DND-41 (cell line): ENCODE measurements at regions not wholly inside any gene's neighbourhood (a gene's known extent, or its start where the extent isn't known, plus 50 kb on each side); places are given as distances from the start of the nearest gene placed in this dataset.
"Not testable (repeated sequence)": the region's sequence is repeated elsewhere in the genome, so short reads cannot be mapped to it uniquely, and the experiment has no call there.

Experiments
- ATAC-seq: fragments of 200-7000 bp; cut with Tn5 transposase; 3 replicates; pipeline ENCODE4 v1.9.1; 2021; ENCODE audit warnings: low read depth; ENCODE audit not compliant: insufficient read depth
- DNase-seq: peaks from one replicate; pipeline ENCODE4 v3.0.0-alpha.2; 2020
- H2AFZ ChIP-seq: 2 replicates; pipeline ENCODE4 v1.6.0; 2012; ENCODE audit warnings: low read depth, low read length
- H3K27ac ChIP-seq: 2 replicates; pipeline ENCODE4 v1.5.1; 2012; ENCODE audit warnings: low read length, inconsistent platforms
- H3K27me3 ChIP-seq: fragments of 200-600 bp; sonication (generic); 2 replicates; pipeline ENCODE4 v1.6.0; 2012; ENCODE audit warnings: low read length, mild to moderate bottlenecking, inconsistent platforms; ENCODE audit not compliant: insufficient read depth, poor library complexity
- H3K36me3 ChIP-seq: 2 replicates; pipeline ENCODE4 v1.5.1; 2012; ENCODE audit warnings: low read length, inconsistent platforms; ENCODE audit not compliant: insufficient read depth
- H3K4me1 ChIP-seq: 2 replicates; pipeline ENCODE4 v1.5.1; 2012; ENCODE audit warnings: mild to moderate bottlenecking, low read length; ENCODE audit not compliant: insufficient read depth
- H3K4me2 ChIP-seq: 2 replicates; pipeline ENCODE4 v1.6.0; 2012; ENCODE audit warnings: mild to moderate bottlenecking, moderate library complexity, low read length, inconsistent platforms; ENCODE audit not compliant: insufficient read depth
- H3K4me3 ChIP-seq, 2 experiments: fragments of 200-600 bp in 1 of 2; shearing (Covaris generic) in 1 of 2; 2 replicates each; pipeline ENCODE4 v1.5.1; 2012 to 2016; ENCODE audit warnings: inconsistent platforms in 2 of 2, low read length in 2 of 2, mild to moderate bottlenecking in 2 of 2, low read depth in 1 of 2, moderate library complexity in 1 of 2
- H3K79me2 ChIP-seq: 2 replicates; pipeline ENCODE4 v1.6.0; 2012; ENCODE audit warnings: low read length, inconsistent platforms; ENCODE audit not compliant: insufficient read depth
- H3K9ac ChIP-seq: 2 replicates; pipeline ENCODE4 v1.6.0; 2012; ENCODE audit warnings: low read depth, mild to moderate bottlenecking, inconsistent platforms, low read length, moderate library complexity
- H3K9me3 ChIP-seq: 2 replicates; pipeline ENCODE4 v1.5.1; 2012; ENCODE audit warnings: low read length, moderate library complexity, mild to moderate bottlenecking, inconsistent platforms; ENCODE audit not compliant: insufficient read depth, severe bottlenecking
- H4K20me1 ChIP-seq: 2 replicates; pipeline ENCODE4 v1.6.0; 2012; ENCODE audit warnings: low read length; ENCODE audit not compliant: insufficient read depth
- EZH2 ChIP-seq: IDR thresholded peaks from 3 replicates; pipeline ENCODE4 v1.6.1; 2012; ENCODE audit warnings: borderline replicate concordance, low read depth, mild to moderate bottlenecking, moderate library complexity, low read length, inconsistent platforms; ENCODE audit not compliant: severe bottlenecking
- TF ChIP-seq, protein P1 (sequence below): IDR thresholded peaks from 2 replicates; pipeline ENCODE4 v1.5.1; 2012; ENCODE audit warnings: borderline replicate concordance, low read length, moderate library complexity, mild to moderate bottlenecking; ENCODE audit not compliant: poor library complexity, severe bottlenecking; ENCODE audit errors: extremely low read depth

DNA sequence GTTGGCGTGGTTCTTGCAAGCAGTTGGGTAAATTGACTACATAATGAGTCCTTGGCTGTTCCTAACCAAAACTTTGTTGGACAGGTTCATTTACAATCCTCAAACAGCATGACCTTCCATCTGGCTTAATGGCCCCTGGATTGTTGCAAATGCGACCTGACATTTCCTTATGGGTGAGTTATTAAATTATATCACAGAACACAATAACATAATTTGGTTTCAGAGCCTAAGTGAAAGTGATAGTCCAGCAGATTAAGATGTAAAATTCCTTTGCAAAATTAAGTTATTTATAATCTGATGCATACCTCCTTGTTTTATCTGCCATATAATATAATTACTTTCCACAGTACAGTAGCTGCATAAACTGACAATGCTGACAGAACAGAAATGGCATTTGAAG lies 224.4 kb downstream of the TUSC1 start:
- no peak overlapping the region for H2AFZ ChIP-seq
- DNase-seq (no peak), ATAC-seq (no peak)
- no peak overlapping the region for H3K4me2 ChIP-seq
- H3K9ac ChIP-seq = no peak overlapping the region
- no peaks in the 10 kb centered on the region for H3K27me3 ChIP-seq
- H3K4me3 ChIP-seq = no peak overlapping the region
- H3K9me3 ChIP-seq = no peaks in the 10 kb centered on the region
- TF ChIP-seq, protein P1, sequence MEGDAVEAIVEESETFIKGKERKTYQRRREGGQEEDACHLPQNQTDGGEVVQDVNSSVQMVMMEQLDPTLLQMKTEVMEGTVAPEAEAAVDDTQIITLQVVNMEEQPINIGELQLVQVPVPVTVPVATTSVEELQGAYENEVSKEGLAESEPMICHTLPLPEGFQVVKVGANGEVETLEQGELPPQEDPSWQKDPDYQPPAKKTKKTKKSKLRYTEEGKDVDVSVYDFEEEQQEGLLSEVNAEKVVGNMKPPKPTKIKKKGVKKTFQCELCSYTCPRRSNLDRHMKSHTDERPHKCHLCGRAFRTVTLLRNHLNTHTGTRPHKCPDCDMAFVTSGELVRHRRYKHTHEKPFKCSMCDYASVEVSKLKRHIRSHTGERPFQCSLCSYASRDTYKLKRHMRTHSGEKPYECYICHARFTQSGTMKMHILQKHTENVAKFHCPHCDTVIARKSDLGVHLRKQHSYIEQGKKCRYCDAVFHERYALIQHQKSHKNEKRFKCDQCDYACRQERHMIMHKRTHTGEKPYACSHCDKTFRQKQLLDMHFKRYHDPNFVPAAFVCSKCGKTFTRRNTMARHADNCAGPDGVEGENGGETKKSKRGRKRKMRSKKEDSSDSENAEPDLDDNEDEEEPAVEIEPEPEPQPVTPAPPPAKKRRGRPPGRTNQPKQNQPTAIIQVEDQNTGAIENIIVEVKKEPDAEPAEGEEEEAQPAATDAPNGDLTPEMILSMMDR = no peak
- no peaks in the 10 kb centered on the region for H3K4me1 ChIP-seq
- H4K20me1 ChIP-seq = no peaks in the 10 kb centered on the region
- no peak overlapping the region for H3K27ac ChIP-seq
- H3K36me3 ChIP-seq = no peaks in the 10 kb centered on the region
- no peaks in the 10 kb centered on the region for H3K79me2 ChIP-seq

DNA sequence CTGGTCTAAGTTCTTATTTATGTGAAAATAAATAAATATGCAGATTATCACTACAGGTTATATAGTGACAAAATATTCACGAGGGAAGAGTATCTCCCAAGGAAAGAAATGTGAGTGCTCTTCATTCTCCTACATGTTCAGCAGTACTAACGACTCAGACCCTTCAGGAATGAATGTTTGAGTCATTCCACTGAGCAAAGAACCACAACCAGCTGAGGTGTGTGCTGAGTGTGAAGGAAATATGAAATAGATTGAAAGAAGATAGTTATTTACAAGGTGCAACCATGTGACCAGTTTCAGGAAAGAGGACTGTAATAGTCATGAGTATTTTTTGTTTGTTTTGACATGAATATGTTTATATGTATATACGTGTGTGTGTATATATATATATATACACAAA lies 228.7 kb downstream of the TUSC1 start:
- Histone ChIP-seq H3K79me2 (no peaks in the 10 kb centered on the region), H3K4me1 (no peaks in the 10 kb centered on the region), H3K4me3 (no peak overlapping the region), H3K9me3 (no peaks in the 10 kb centered on the region), H3K9ac (no peak overlapping the region), H3K4me2 (no peak overlapping the region), H3K27ac (no peak overlapping the region), H2AFZ (no peak overlapping the region), H3K36me3 (no peaks in the 10 kb centered on the region), H3K27me3 (no peaks in the 10 kb centered on the region), H4K20me1 (no peaks in the 10 kb centered on the region)
- no peak for DNase-seq
- ATAC-seq = no peak
- TF ChIP-seq, protein P1 = no peak
- no peak for TF ChIP-seq EZH2

DNA sequence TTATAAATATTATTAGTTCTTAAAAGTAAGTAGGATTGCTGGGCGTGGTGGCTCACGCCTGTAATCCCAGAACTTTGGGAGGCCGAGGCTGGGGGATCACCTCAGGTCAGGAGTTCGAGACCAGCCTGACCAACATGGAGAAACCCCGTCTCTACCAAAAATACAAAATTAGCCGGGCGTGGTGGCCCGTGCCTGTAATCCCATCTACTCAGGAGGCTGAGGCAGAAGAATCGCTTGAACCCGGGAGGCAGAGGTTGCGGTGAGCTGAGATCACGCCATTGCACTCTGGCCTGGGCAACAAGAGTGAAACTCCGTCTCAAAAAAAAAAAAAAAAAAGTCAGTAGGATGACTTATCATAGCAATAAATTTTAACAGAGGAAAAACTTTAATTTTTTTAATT lies 232.5 kb downstream of the TUSC1 start:
- not testable (repeated sequence) for H3K4me3 ChIP-seq, H3K4me2 ChIP-seq, H3K4me1 ChIP-seq, H3K27ac ChIP-seq, H3K9me3 ChIP-seq, H3K27me3 ChIP-seq, H3K36me3 ChIP-seq, H2AFZ ChIP-seq, H4K20me1 ChIP-seq, H3K79me2 ChIP-seq, H3K9ac ChIP-seq, DNase-seq, ATAC-seq

DNA sequence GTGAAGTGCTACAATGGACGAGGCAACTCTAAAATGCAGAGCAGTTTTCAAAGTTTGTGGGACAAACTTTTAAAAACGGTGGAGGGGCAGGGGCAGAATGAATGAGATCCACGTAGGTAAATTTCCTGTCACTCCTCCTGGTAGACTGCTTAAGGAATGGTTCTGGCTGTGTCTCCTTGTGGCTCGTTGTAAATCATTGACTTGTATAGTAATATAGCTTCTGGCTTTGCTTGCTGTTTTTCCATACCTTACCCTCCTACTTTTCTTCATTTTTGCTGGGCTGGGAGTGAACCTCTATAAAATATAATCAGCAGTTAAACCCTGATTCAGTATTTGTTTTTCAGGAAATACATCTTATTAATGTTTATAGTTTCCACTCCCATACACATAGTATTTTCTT lies 235.7 kb downstream of the TUSC1 start:
- H3K27ac ChIP-seq = no peak overlapping the region
- H4K20me1 ChIP-seq = no peaks in the 10 kb centered on the region
- no peaks in the 10 kb centered on the region for H3K27me3 ChIP-seq
- TF ChIP-seq EZH2 = no peak
- TF ChIP-seq, protein P1 = no peak
- no peaks in the 10 kb centered on the region for H3K79me2 ChIP-seq
- no peak for ATAC-seq
- H3K4me3 ChIP-seq = no peak overlapping the region
- no peak overlapping the region for H3K9ac ChIP-seq
- no peaks in the 10 kb centered on the region for H3K9me3 ChIP-seq
- H2AFZ ChIP-seq = no peak overlapping the region
- no peak for DNase-seq
- H3K4me1 ChIP-seq = no peaks in the 10 kb centered on the region
- H3K36me3 ChIP-seq = no peaks in the 10 kb centered on the region
- no peak overlapping the region for H3K4me2 ChIP-seq
